H1 (cell line): ENCODE measurements at regions not wholly inside any gene's neighbourhood (a gene's known extent, or its start where the extent isn't known, plus 50 kb on each side); places are given as distances from the start of the nearest gene placed in this dataset.

Experiments used
- CTCF ChIA-PET: fragments of 300-600 bp; sonication (Branson Sonifier 250); formaldehyde crosslinking; loops from one replicate; lab custom pipeline; 2021; ENCODE audit not compliant: partially characterized antibody; lab: Charles Lee
- POLR2A ChIA-PET: fragments of 300-600 bp; sonication (Branson Sonifier 250); formaldehyde crosslinking; loops from one replicate; lab custom pipeline; 2021; ENCODE audit warnings: inconsistent platforms; ENCODE audit not compliant: partially characterized antibody; lab: Charles Lee
- DNase-seq, 2 experiments: peaks; one replicate each; pipeline versions ENCODE4 v3.0.0 to v3.0.0-alpha.2; 2010 to 2022; ENCODE audit warnings: low spot score in 2 of 2, low read depth in 1 of 2, mixed read lengths in 1 of 2
- FAIRE-seq: peaks from 2 replicates; lab custom pipeline; 2011; peaks lifted over from hg19 to GRCh38; lab: Jason Lieb, UNC
- H2AFZ ChIP-seq: 2 replicates; pipeline ENCODE4 v1.8.1; 2012; ENCODE audit warnings: low read length, inconsistent platforms
- H2AK5ac ChIP-seq: 2 replicates; pipeline ENCODE4 v1.6.1; 2013; ENCODE audit warnings: low read depth, low read length
- H2BK120ac ChIP-seq: replicated peaks from 2 replicates; pipeline ENCODE3; 2013; ENCODE audit warnings: low read depth, low read length, inconsistent platforms
- H2BK12ac ChIP-seq: 2 replicates; pipeline ENCODE4 v1.6.1; 2013; ENCODE audit warnings: low read depth, low read length
- H2BK15ac ChIP-seq: 2 replicates; pipeline ENCODE4 v1.6.1; 2013; ENCODE audit warnings: low read length
- H2BK20ac ChIP-seq: 2 replicates; pipeline ENCODE4 v1.6.1; 2013; ENCODE audit warnings: low read length
- H2BK5ac ChIP-seq: 2 replicates; pipeline ENCODE4 v1.6.1; 2013; ENCODE audit warnings: low read depth, low read length
- H3K14ac ChIP-seq: 2 replicates; pipeline ENCODE4 v1.6.1; 2013; ENCODE audit warnings: inconsistent platforms; ENCODE audit not compliant: insufficient read length
- H3K18ac ChIP-seq: 2 replicates; pipeline ENCODE4 v1.6.1; 2013; ENCODE audit warnings: low read length; ENCODE audit errors: extremely low read depth
- H3K23ac ChIP-seq: 2 replicates; pipeline ENCODE4 v1.6.1; 2013; ENCODE audit warnings: inconsistent platforms; ENCODE audit not compliant: insufficient read length
- H3K23me2 ChIP-seq: 2 replicates; pipeline ENCODE4 v1.6.1; 2013; ENCODE audit warnings: low read depth, low read length
- H3K27ac ChIP-seq: 2 replicates; pipeline ENCODE4 v1.6.1; 2011; ENCODE audit warnings: low read depth, low read length, inconsistent platforms
- H3K27me3 ChIP-seq, 4 experiments: replicated peaks in 1 of 4; 1 replicate in 1 of 4; 2 replicates in 3 of 4; pipeline versions ENCODE4 v1.6.1 to v1.8.1; 2011 to 2013; ENCODE audit warnings: low read length in 3 of 4, mild to moderate bottlenecking in 3 of 4, inconsistent platforms in 2 of 4, mixed read lengths in 2 of 4, moderate library complexity in 1 of 4; ENCODE audit not compliant: control insufficient read depth in 3 of 4, insufficient read depth in 3 of 4; ENCODE audit errors: extremely low read depth in 1 of 4
- H3K36me3 ChIP-seq, 4 experiments: 2 replicates each; pipeline versions ENCODE4 v1.6.1 to v1.8.1; 2011 to 2013; ENCODE audit warnings: mild to moderate bottlenecking in 4 of 4, low read length in 3 of 4, moderate library complexity in 2 of 4, control low read depth in 1 of 4, inconsistent platforms in 1 of 4; ENCODE audit not compliant: insufficient read depth in 4 of 4, control insufficient read depth in 2 of 4
- H3K4ac ChIP-seq: replicated peaks from 2 replicates; pipeline ENCODE3; 2013; ENCODE audit warnings: low read length, low read depth, mixed read lengths, inconsistent platforms; ENCODE audit not compliant: insufficient read length
- H3K4me1 ChIP-seq, 4 experiments: replicated peaks in 1 of 4; 1 replicate in 1 of 4; 2 replicates in 3 of 4; pipeline versions ENCODE4 v1.6.1 to v1.8.1; 2011 to 2013; ENCODE audit warnings: low read length in 3 of 4, inconsistent platforms in 2 of 4, mixed read lengths in 1 of 4; ENCODE audit not compliant: insufficient read depth in 4 of 4, control insufficient read depth in 3 of 4
- H3K4me2 ChIP-seq, 2 experiments: 2 replicates each; pipeline versions ENCODE4 v1.6.1 to v1.8.1; 2011 to 2013; ENCODE audit warnings: low read depth in 2 of 2, low read length in 2 of 2, control low read depth in 1 of 2, inconsistent platforms in 1 of 2, mild to moderate bottlenecking in 1 of 2; ENCODE audit not compliant: insufficient read depth in 1 of 2
- H3K4me3 ChIP-seq, 4 experiments: fragments of 200-600, 300-600 bp in 1 of 4; sonication (generic), shearing (Covaris generic), sonication (Bioruptor Twin) in 1 of 4; 2 replicates each; pipeline versions ENCODE4 v1.5.1 to v1.8.1; 2011 to 2016; ENCODE audit warnings: low read length in 4 of 4, low read depth in 3 of 4, control low read depth in 2 of 4, inconsistent platforms in 2 of 4, mild to moderate bottlenecking in 2 of 4, mixed read lengths in 1 of 4, moderate library complexity in 1 of 4; ENCODE audit not compliant: insufficient read depth in 2 of 4; ENCODE audit errors: extremely low read depth in 1 of 4
- H3K56ac ChIP-seq: replicated peaks from 2 replicates; pipeline ENCODE3; 2013; ENCODE audit warnings: low read depth, mild to moderate bottlenecking, mixed read lengths, low read length, inconsistent platforms; ENCODE audit not compliant: insufficient read length
- H3K79me1 ChIP-seq: 2 replicates; pipeline ENCODE4 v1.6.1; 2013; ENCODE audit warnings: low read depth, low read length, control low read depth
- H3K79me2 ChIP-seq, 2 experiments: 2 replicates each; pipeline versions ENCODE4 v1.6.1 to v1.8.1; 2012 to 2013; ENCODE audit warnings: low read length in 2 of 2, mild to moderate bottlenecking in 2 of 2, inconsistent platforms in 1 of 2; ENCODE audit not compliant: insufficient read depth in 2 of 2, control insufficient read depth in 1 of 2
- H3K9ac ChIP-seq, 4 experiments: replicated peaks in 1 of 4; 1 replicate in 1 of 4; 2 replicates in 3 of 4; pipeline versions ENCODE4 v1.6.1 to v1.8.1; 2011 to 2013; ENCODE audit warnings: low read depth in 3 of 4, low read length in 3 of 4, control low read depth in 2 of 4, mild to moderate bottlenecking in 2 of 4, moderate library complexity in 2 of 4, inconsistent platforms in 1 of 4; ENCODE audit errors: extremely low read depth in 1 of 4
- H3K9me3 ChIP-seq, 2 experiments: 2 replicates each; pipeline versions ENCODE4 v1.6.1 to v1.8.1; 2012 to 2013; ENCODE audit warnings: mild to moderate bottlenecking in 2 of 2, moderate library complexity in 2 of 2, control low read depth in 1 of 2, inconsistent platforms in 1 of 2, low read depth in 1 of 2, low read length in 1 of 2, mixed read lengths in 1 of 2; ENCODE audit not compliant: insufficient read depth in 2 of 2
- H4K20me1 ChIP-seq, 2 experiments: replicated peaks in 1 of 2; 2 replicates each; pipeline versions ENCODE3 to v1.8.1; 2011 to 2013; ENCODE audit warnings: inconsistent platforms in 2 of 2, low read length in 2 of 2, mild to moderate bottlenecking in 1 of 2; ENCODE audit not compliant: insufficient read depth in 2 of 2, control insufficient read depth in 1 of 2
- H4K5ac ChIP-seq: 2 replicates; pipeline ENCODE4 v1.6.1; 2013; ENCODE audit warnings: low read length, low read depth, mixed read lengths, inconsistent platforms; ENCODE audit not compliant: insufficient read length
- H4K8ac ChIP-seq: 2 replicates; pipeline ENCODE4 v1.8.0; 2013; ENCODE audit warnings: mild to moderate bottlenecking, moderate library complexity, low read length, inconsistent platforms; ENCODE audit not compliant: insufficient read depth; ENCODE audit errors: extremely low read depth
- H4K91ac ChIP-seq: replicated peaks from 2 replicates; pipeline ENCODE3; 2013; ENCODE audit warnings: low read length, mixed read lengths, inconsistent platforms; ENCODE audit not compliant: insufficient read length
- BRCA1 ChIP-seq: IDR thresholded peaks from 2 replicates; pipeline ENCODE4 v1.6.1; 2012; ENCODE audit warnings: low read depth, low read length, improper control_type of control experiment
- CHD1 ChIP-seq: IDR thresholded peaks from 2 replicates; pipeline ENCODE4 v1.6.1; 2012; ENCODE audit warnings: low read depth, low read length, improper control_type of control experiment
- CTBP2 ChIP-seq: IDR thresholded peaks from 2 replicates; pipeline ENCODE4 v1.7.0; 2011; ENCODE audit warnings: borderline replicate concordance, mild to moderate bottlenecking, moderate library complexity, mixed read lengths, low read length; ENCODE audit not compliant: insufficient read depth, insufficient read length
- EP300 ChIP-seq, 2 experiments: IDR thresholded peaks; 1 replicate in 1 of 2; 2 replicates in 1 of 2; pipeline ENCODE4 v1.6.1; 2011 to 2012; ENCODE audit warnings: low read depth in 2 of 2, low read length in 2 of 2, mild to moderate bottlenecking in 2 of 2, borderline replicate concordance in 1 of 2, inconsistent platforms in 1 of 2, moderate library complexity in 1 of 2
- GABPA ChIP-seq: IDR thresholded peaks from 2 replicates; pipeline ENCODE4 v1.6.1; 2011; ENCODE audit warnings: mild to moderate bottlenecking, low read length, moderate library complexity, borderline replicate concordance; ENCODE audit not compliant: insufficient read depth
- KDM5A ChIP-seq: fragments of 200-600 bp; IDR thresholded peaks from 2 replicates; pipeline ENCODE4 v1.7.1; 2012; ENCODE audit warnings: mild to moderate bottlenecking, low read length, inconsistent platforms, mixed read lengths
- POU5F1 ChIP-seq: IDR thresholded peaks from 2 replicates; pipeline ENCODE4 v1.6.1; 2011; ENCODE audit warnings: low read depth, mild to moderate bottlenecking, low read length, moderate library complexity
- RAD21 ChIP-seq, 2 experiments: IDR thresholded peaks in 1 of 2; conservative IDR thresholded peaks in 1 of 2; 2 replicates each; pipeline ENCODE4 v1.6.1; 2011; ENCODE audit warnings: low read depth in 2 of 2, low read length in 2 of 2, improper control_type of control experiment in 1 of 2, inconsistent platforms in 1 of 2, mild to moderate bottlenecking in 1 of 2, moderate library complexity in 1 of 2
- RFX5 ChIP-seq: IDR thresholded peaks from 2 replicates; pipeline ENCODE4 v1.6.1; 2011; ENCODE audit warnings: low read depth, low read length, improper control_type of control experiment, borderline replicate concordance
- RXRA ChIP-seq: IDR thresholded peaks from 2 replicates; pipeline ENCODE4 v1.6.1; 2011; ENCODE audit warnings: low read depth, mild to moderate bottlenecking, low read length, moderate library complexity; ENCODE audit not compliant: insufficient read depth
- SP1 ChIP-seq: IDR thresholded peaks from 2 replicates; pipeline ENCODE4 v1.6.1; 2011; ENCODE audit warnings: low read depth, low read length
- SP4 ChIP-seq: IDR thresholded peaks from 2 replicates; pipeline ENCODE4 v1.6.1; 2012; ENCODE audit warnings: low read length, inconsistent platforms
- TAF1 ChIP-seq: IDR thresholded peaks from 2 replicates; pipeline ENCODE4 v1.6.1; 2011; ENCODE audit warnings: mild to moderate bottlenecking, low read depth, low read length
- TAF7 ChIP-seq: optimal IDR thresholded peaks from 2 replicates; pipeline ENCODE3; 2011; ENCODE audit warnings: low read depth, mild to moderate bottlenecking, inconsistent platforms, low read length, moderate library complexity, borderline replicate concordance
- TBP ChIP-seq: IDR thresholded peaks from 2 replicates; pipeline ENCODE4 v1.6.1; 2011; ENCODE audit warnings: low read depth, low read length, improper control_type of control experiment
- WGBS, 2 experiments: shearing (Covaris generic) in 1 of 2; methylation state at CpG; one replicate each; pipeline versions ENCODE4 v1.1.6 to v1.1.7; 2013 to 2015; ENCODE audit warnings: low lambda C conversion rate in 2 of 2, mixed read lengths in 2 of 2, inconsistent platforms in 1 of 2, low coverage in 1 of 2, missing lambda C conversion rate in 1 of 2; ENCODE audit not compliant: insufficient replicate concordance in 2 of 2, insufficient coverage in 1 of 2, insufficient read length in 1 of 2; ENCODE audit errors: extremely low coverage in 1 of 2, missing lambda C conversion rate in 1 of 2; 5-methylcytosine and 5-hydroxymethylcytosine counted together

DNA sequence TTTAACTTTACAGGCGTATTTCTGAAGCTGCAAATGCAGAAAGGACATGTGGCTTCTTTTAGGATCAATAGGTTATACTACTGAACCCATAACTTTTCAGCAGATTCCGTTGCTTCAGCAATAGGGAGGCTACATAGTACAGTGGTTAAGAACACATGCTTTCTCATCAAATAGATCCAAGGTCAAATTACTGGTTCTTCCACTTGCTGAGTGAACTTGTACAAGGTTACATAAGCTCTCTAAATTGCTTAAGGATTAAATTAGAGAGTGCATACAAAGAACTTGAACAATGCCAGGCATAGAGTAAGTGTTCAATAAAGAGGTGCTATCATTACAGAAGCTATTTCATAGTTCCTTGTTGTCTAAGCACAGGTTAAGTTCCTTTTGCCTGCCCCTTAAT lies 129.6 kb downstream of the BARX2 start:
- H2BK12ac ChIP-seq = no peak overlapping the region
- H3K27me3 ChIP-seq = no peaks in the 10 kb centered on the region
- no peak overlapping the region for H2BK15ac ChIP-seq
- H3K79me1 ChIP-seq = no peaks in the 10 kb centered on the region
- no peak for DNase-seq
- H3K36me3 ChIP-seq = no peaks in the 10 kb centered on the region
- no peaks in the 10 kb centered on the region for H4K20me1 ChIP-seq
- no peak overlapping the region for H2AK5ac ChIP-seq
- no peak overlapping the region for H2AFZ ChIP-seq
- H3K14ac ChIP-seq = no peak overlapping the region
- POLR2A ChIA-PET = no interaction called here
- no peak overlapping the region for H4K8ac ChIP-seq
- no peak overlapping the region for H3K9ac ChIP-seq
- H3K4ac ChIP-seq = no peak overlapping the region
- H2BK120ac ChIP-seq = no peak overlapping the region
- no peak overlapping the region for H2BK20ac ChIP-seq
- H3K4me2 ChIP-seq = no peak overlapping the region
- no peak overlapping the region for H4K91ac ChIP-seq
- CTCF ChIA-PET = interaction anchor here (0.6 kb wide), 1 partner anchor 116 kb away, joined by 5 read pairs; no protein-coding TSS in a partner anchor
- no peaks in the 10 kb centered on the region for H3K4me1 ChIP-seq
- H2BK5ac ChIP-seq = no peak overlapping the region
- H3K9me3 ChIP-seq = no peaks in the 10 kb centered on the region
- no peaks in the 10 kb centered on the region for H3K79me2 ChIP-seq
- H3K18ac ChIP-seq = no peak overlapping the region
- H3K23ac ChIP-seq = no peak overlapping the region
- H3K56ac ChIP-seq = no peak overlapping the region
- no peak overlapping the region for H4K5ac ChIP-seq
- no peak overlapping the region for H3K4me3 ChIP-seq
- no peak overlapping the region for H3K27ac ChIP-seq
- WGBS, 2 experiments = 80% methylated on average over 2 of the region's 2 CpGs; no CpG with 5 or more reads in 1 of the 2 experiments
- no peaks in the 10 kb centered on the region for H3K23me2 ChIP-seq
- no peak for FAIRE-seq
- TF ChIP-seq TAF7 = no peak
- no peak for TF ChIP-seq RFX5
- TF ChIP-seq TAF1 = no peak
- no peak for TF ChIP-seq RAD21 (IDR thresholded peaks at IDR 0.05 in 1 of 2, conservative IDR thresholded peaks at IDR 0.05 in 1 of 2; ENCODE audit: low read depth in 2 of 2, low read length in 2 of 2)
- TF ChIP-seq POU5F1 = no peak
- no peak for TF ChIP-seq TBP
- TF ChIP-seq SP4 = no peak
- no peak for TF ChIP-seq CTBP2
- TF ChIP-seq EP300 (IDR thresholded peaks at IDR 0.05; ENCODE audit: borderline replicate concordance in 1 of 2, low read depth in 2 of 2, low read length in 2 of 2) = no peak
- TF ChIP-seq CHD1 = no peak
- no peak for TF ChIP-seq SP1
- TF ChIP-seq BRCA1 = no peak
- no peak for TF ChIP-seq GABPA
- TF ChIP-seq RXRA = no peak
- no peak for TF ChIP-seq KDM5A
